Stimulated activated CD4-positive, alpha-beta T cell treated with anti-CD3 and anti-CD28 coated beads, Interleukin-1b, Interleukin-23, amount 100 ng/mL, for 4 hours (primary cell): ENCODE measurements at regions not wholly inside any gene's neighbourhood (a gene's known extent, or its start where the extent isn't known, plus 50 kb on each side); places are given as distances from the start of the nearest gene placed in this dataset.

Experiments used
- DNase-seq, 2 donors: peaks; one replicate each; pipeline ENCODE4 v3.0.0-alpha.2; 2020; ENCODE audit warnings: low read depth in 2 of 2

DNA sequence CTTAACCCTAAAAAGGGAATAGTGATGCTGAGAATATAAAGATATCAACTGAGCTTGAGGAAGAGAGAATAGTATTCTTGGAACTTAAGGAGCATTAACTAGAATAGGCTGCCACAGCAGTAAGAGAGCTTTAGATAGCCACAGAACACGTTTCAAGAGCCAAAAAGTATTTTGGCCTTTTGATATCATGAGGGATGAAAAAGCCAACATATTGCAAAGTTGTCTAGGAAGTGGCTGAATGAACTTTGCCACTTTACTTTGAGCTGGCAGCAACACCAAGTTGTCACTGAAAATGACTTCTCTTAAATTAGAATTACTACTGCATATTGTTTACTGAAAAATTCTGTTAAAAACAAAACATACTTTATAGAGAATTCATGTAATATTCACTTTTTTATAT is 1476.2 kb downstream of the MRPL39 start:
- no peak for DNase-seq

GRCh38 chr21:24127651-24128050 is 1479.6 kb downstream of the MRPL39 start:
- no peak for DNase-seq

GRCh38 chr21:24123785-24124184 is 1483.5 kb downstream of the MRPL39 start:
- DNase-seq: no peak

- DNase-seq: no peak
These were observed 1488.4 kb downstream of the MRPL39 start for GRCh38 chr21:24118738-24119459.

DNA sequence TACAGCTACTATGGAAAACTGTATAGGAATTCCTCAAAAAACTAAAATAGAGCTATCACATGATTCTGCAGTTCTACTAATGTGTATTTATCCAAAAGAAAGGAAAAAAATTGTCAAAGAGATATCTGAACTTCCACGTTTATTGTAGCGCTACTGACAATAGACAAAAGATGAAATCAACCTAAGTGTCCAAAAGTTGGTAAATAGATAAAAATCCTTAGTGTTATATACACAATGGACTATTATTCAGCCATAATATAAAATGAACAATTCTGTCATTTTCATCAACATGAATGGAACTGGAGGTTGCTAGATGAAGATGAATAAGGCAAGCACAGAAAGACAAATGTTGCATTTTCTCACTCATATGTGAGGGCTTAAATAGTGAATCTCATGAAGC is 1492.1 kb downstream of the MRPL39 start:
- DNase-seq: no peak

DNA sequence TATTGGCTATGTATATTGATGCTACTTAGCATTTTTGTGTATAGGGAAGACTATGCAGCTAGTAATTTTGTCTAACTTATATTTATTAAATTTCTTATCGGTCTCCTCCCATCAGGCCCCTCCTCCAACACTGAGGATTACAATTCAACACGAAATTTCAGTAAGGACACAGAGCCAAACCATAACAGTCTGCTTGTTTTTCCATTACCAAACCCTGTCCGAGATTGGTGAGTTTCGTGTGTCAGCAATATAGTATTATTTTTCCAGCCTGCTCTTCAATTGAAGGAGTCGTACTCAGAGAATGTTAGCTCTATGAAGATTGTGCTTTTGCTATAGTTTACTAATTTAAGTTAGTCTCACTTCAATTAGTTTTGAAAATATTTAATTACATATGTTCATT is 1495.3 kb downstream of the MRPL39 start:
- DNase-seq: no peak

DNA sequence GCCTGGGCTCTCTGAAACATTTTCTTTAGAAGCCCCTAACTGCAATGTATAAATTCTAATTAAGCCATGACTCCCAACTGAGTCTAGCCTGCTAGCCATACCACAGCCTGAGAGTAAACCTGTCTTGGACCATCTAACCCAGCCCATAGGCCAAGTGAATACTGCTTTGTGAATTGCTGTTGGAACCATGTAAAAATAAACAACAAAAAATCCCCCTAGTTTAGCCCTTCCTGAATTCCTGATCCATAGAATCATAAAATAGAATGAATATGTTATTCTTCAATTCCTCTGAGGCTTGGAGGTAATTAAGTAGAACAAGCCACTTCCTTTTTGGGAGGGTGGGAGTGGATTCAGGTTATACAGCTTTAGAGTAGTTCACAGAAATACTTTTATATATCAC is 1496.4 kb downstream of the MRPL39 start:
- DNase-seq: no peak

DNA sequence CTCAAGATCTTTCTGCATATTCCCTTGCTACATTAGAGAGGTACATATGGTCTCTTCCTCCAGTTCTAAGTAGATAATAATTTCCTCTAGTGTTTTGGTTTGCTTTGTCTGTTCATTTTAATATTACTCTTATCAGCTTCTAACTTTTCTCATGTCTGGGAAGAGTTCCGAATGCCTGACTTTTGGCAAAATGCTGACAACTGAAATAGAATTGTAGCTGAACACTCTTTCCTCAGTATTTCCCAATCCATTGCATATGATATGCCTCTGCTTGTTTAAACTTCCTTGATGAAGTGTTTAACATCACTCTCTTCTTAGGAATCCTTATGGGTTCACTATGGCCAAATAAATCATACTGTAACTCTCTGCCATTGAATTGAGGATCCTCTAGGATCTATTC is 1510.1 kb downstream of the MRPL39 start:
- DNase-seq: no peak

GRCh38 chr21:24096651-24097050 is 1510.6 kb downstream of the MRPL39 start:
- DNase-seq: no peak

GRCh38 chr21:24093032-24093431 is 1514.2 kb downstream of the MRPL39 start:
- no peak for DNase-seq

GRCh38 chr21:24076179-24076578 is 1531.1 kb downstream of the MRPL39 start:
- DNase-seq: no peak

DNA sequence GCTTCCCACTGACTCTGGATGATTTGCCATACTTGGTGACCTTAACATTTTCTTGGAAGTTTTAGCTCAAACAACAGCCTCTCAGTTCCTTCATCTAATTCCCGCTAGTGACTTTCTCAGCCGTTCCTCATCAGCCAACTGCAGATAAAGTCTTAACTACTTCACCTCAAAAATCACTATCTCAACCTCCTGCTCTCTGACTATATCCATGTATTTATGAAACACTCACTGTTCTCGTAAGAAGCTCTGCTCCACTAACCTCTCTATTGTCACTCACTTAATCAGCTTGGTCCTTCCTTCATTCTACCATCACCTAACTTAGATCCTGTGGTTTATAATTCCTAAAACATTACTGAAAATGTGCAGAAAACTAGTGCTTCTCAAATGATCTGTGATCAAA is 1551.6 kb downstream of the MRPL39 start:
- no peak for DNase-seq

- DNase-seq: no peak
These were observed 1557.0 kb downstream of the MRPL39 start for GRCh38 chr21:24050231-24050630.

GRCh38 chr21:24046829-24047443 is 1560.3 kb downstream of the MRPL39 start:
- DNase-seq: no peak

GRCh38 chr21:24045775-24046215 is 1561.5 kb downstream of the MRPL39 start:
- peak in 1 of 2 donors; percentile 6 for DNase-seq

GRCh38 chr21:24045373-24045772 is 1561.9 kb downstream of the MRPL39 start:
- no peak for DNase-seq

DNA sequence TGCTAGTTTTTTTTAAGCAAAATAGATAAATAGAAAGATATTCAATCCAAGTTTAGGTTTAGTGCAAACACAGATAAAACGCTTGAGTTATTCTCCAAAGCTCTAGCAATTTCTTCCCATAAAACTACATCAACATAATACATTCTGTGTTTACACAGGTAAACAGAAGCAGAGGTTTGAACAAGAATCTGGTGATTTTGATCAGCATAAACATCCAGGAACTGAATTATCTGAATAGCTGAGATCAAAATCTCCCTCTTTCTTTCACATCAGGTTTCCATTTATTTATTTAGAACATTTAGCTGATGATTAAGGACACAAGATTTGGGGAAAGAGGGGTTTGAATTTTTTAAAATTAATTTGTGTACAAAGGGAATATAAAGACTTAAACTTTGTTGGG is 1564.6 kb downstream of the MRPL39 start:
- no peak for DNase-seq

GRCh38 chr21:24032709-24033232 is 1574.5 kb downstream of the MRPL39 start:
- DNase-seq: no peak

DNA sequence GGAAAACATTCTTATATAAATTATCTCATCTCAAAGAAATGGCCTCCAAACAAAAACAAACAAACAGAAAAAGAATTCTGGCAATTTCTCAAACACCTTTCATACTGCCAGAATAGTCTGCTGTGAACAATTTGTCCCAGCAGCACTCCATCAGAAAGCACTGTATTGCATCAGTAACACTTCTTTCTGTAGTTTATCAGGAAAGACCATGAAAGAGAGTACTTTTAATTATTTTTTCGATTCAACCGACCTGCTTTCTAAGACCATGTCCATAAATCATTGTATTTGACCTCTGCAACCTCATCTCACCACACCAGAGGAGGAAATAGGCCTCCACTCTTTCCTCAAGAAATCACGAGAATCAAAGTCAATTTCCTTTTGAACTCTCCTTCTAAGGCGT is 1579.9 kb downstream of the MRPL39 start:
- DNase-seq: no peak

- no peak for DNase-seq
These were observed 1582.2 kb downstream of the MRPL39 start for GRCh38 chr21:24025101-24025500.

DNA sequence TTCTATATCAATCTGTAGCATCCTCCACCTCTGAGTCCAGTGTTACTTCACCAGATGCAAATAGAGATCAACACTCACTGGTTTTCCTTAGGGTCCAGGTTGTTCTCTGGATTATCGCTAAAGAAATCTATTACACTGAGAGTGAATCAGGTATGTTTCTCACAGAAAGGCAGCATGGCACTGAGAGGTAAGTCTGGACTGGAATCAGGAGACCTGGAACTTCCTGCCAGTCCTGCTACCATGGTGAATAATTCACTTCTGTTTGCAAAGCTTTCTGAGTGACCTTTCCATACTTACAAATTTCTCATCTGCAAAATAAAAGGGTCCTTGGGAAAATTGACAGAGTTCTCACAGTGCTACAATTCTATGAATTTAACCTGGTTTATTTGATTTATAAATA is 1583.3 kb downstream of the MRPL39 start:
- no peak for DNase-seq

GRCh38 chr21:24023402-24023801 is 1583.9 kb downstream of the MRPL39 start:
- no peak for DNase-seq

- no peak for DNase-seq
These were observed 1592.9 kb downstream of the MRPL39 start for GRCh38 chr21:24014381-24014780.
